SK-N-SH (cell line): ENCODE measurements at regions not wholly inside any gene's neighbourhood (a gene's known extent, or its start where the extent isn't known, plus 50 kb on each side); places are given as distances from the start of the nearest gene placed in this dataset.

ENCODE experiments used
- CTCF ChIA-PET: fragments of 300-600, 350-600 bp; formaldehyde crosslinking; extraction: SDS; loops from one replicate; lab custom pipeline; 2021; lab: Yijun Ruan, JAX
- POLR2A ChIA-PET: fragments of 350-600 bp; sonication (Branson Sonifier 250); formaldehyde crosslinking; extraction: SDS; loops from one replicate; lab custom pipeline; 2020; ENCODE audit warnings: antibody characterized with exemption, inconsistent platforms; lab: Yijun Ruan, JAX
- DNase-seq: peaks from one replicate; pipeline ENCODE4 v3.0.0; 2012
- H2AFZ ChIP-seq: fragments of 200-600 bp; sonication (generic); 2 replicates; pipeline ENCODE4 v1.8.1; 2016; ENCODE audit warnings: antibody characterized with exemption, mild to moderate bottlenecking, low read depth
- H3F3A ChIP-seq: fragments of 200-600 bp; sonication (generic); replicated peaks from 2 replicates; pipeline ENCODE3; 2016; ENCODE audit warnings: antibody characterized with exemption, mild to moderate bottlenecking; ENCODE audit not compliant: insufficient read depth
- H3K27ac ChIP-seq, 2 experiments: fragments of 200-500 bp in 1 of 2; fragments of 200-600 bp in 1 of 2; sonication (Bioruptor generic) in 1 of 2; sonication (generic), shearing (Covaris generic) in 1 of 2; 2 replicates each; pipeline versions ENCODE4 v1.5.1 to v1.6.1; 2014 to 2016; ENCODE audit warnings: low read depth in 2 of 2, inconsistent platforms in 1 of 2, low read length in 1 of 2, mild to moderate bottlenecking in 1 of 2, mixed read lengths in 1 of 2
- H3K27me3 ChIP-seq: fragments of 200-600 bp; sonication (generic), shearing (Covaris generic); 2 replicates; pipeline ENCODE4 v1.6.1; 2016; ENCODE audit warnings: mixed run types; ENCODE audit not compliant: insufficient read depth
- H3K36me3 ChIP-seq, 2 experiments: fragments of 200-500 bp in 1 of 2; fragments of 200-600 bp in 1 of 2; sonication (Bioruptor generic) in 1 of 2; sonication (generic) in 1 of 2; replicated peaks in 1 of 2; 2 replicates each; pipeline versions ENCODE3 to v1.5.1; 2014 to 2016; ENCODE audit warnings: low read length in 1 of 2, mild to moderate bottlenecking in 1 of 2; ENCODE audit not compliant: insufficient read depth in 2 of 2, control insufficient read depth in 1 of 2
- H3K4me1 ChIP-seq, 2 experiments: fragments of 200-500 bp in 1 of 2; fragments of 200-600 bp in 1 of 2; sonication (Bioruptor generic) in 1 of 2; sonication (generic), shearing (Covaris generic) in 1 of 2; 2 replicates each; pipeline versions ENCODE4 v1.5.1 to v1.6.1; 2014 to 2016; ENCODE audit warnings: low read depth in 1 of 2, low read length in 1 of 2, mixed run types in 1 of 2; ENCODE audit not compliant: insufficient read depth in 2 of 2, control insufficient read depth in 1 of 2
- H3K4me2 ChIP-seq: fragments of 200-600 bp; sonication (generic), shearing (Covaris generic); 2 replicates; pipeline ENCODE4 v1.6.1; 2017; ENCODE audit warnings: mixed run types
- H3K4me3 ChIP-seq, 2 experiments: fragments of 200-500 bp in 1 of 2; fragments of 200-600 bp in 1 of 2; sonication (Bioruptor generic) in 1 of 2; sonication (generic), shearing (Covaris generic) in 1 of 2; 2 replicates each; pipeline versions ENCODE4 v1.5.1 to v1.8.1; 2014 to 2016; ENCODE audit warnings: low read depth in 2 of 2, inconsistent platforms in 1 of 2, low read length in 1 of 2, mild to moderate bottlenecking in 1 of 2, mixed read lengths in 1 of 2, moderate library complexity in 1 of 2
- H3K79me2 ChIP-seq: fragments of 200-600 bp; sonication (generic); 2 replicates; pipeline ENCODE4 v1.8.1; 2017; ENCODE audit warnings: mild to moderate bottlenecking; ENCODE audit not compliant: insufficient read depth
- H3K9ac ChIP-seq: fragments of 200-600 bp; sonication (generic); 2 replicates; pipeline ENCODE4 v1.6.1; 2017; ENCODE audit warnings: mixed run types
- H3K9me2 ChIP-seq: fragments of 200-600 bp; sonication (generic); 2 replicates; pipeline ENCODE4 v1.6.1; 2017; ENCODE audit warnings: mixed run types
- H3K9me3 ChIP-seq: fragments of 200-600 bp; sonication (generic); 2 replicates; pipeline ENCODE4 v1.6.1; 2017; ENCODE audit warnings: mixed run types, mild to moderate bottlenecking, moderate library complexity
- H4K20me1 ChIP-seq: fragments of 200-600 bp; sonication (generic); 2 replicates; pipeline ENCODE4 v1.6.1; 2017; ENCODE audit warnings: mild to moderate bottlenecking, mixed run types; ENCODE audit not compliant: insufficient read depth
- FOXJ3 ChIP-seq: sonication (generic); formaldehyde crosslinking; IDR thresholded peaks from 2 replicates; pipeline ENCODE4 v1.5.1; 2020; ENCODE audit warnings: mild to moderate bottlenecking, missing genetic modification reagents
- FOXM1 ChIP-seq: IDR thresholded peaks from 2 replicates; pipeline ENCODE4 v1.4.0; 2012; ENCODE audit warnings: low read depth, mild to moderate bottlenecking
- GATA2 ChIP-seq: sonication (generic); formaldehyde crosslinking; IDR thresholded peaks from 2 replicates; pipeline ENCODE4 v1.5.0; 2020; ENCODE audit warnings: mild to moderate bottlenecking, missing genetic modification reagents
- POLR2AphosphoS5 ChIP-seq: IDR thresholded peaks from 2 replicates; pipeline ENCODE4 v1.6.1; 2012; ENCODE audit warnings: low read depth, low read length
- RAD21 ChIP-seq: IDR thresholded peaks from 2 replicates; pipeline ENCODE4 v1.6.1; 2012; ENCODE audit warnings: mild to moderate bottlenecking, low read length
- SIN3A ChIP-seq: IDR thresholded peaks from 2 replicates; pipeline ENCODE4 v1.6.1; 2012; ENCODE audit warnings: low read depth, mild to moderate bottlenecking, low read length, moderate library complexity, borderline replicate concordance
- SMC3 ChIP-seq: IDR thresholded peaks from 2 replicates; pipeline ENCODE4 v1.6.1; 2012; ENCODE audit warnings: low read depth, low read length, improper control_type of control experiment
- TAF1 ChIP-seq: IDR thresholded peaks from 2 replicates; pipeline ENCODE4 v1.6.1; 2012; ENCODE audit warnings: low read depth, mild to moderate bottlenecking, low read length, moderate library complexity, borderline replicate concordance
- TCF12 ChIP-seq: IDR thresholded peaks from 2 replicates; pipeline ENCODE4 v1.4.0; 2012
- YY1 ChIP-seq: IDR thresholded peaks from 2 replicates; pipeline ENCODE4 v1.4.0; 2012; ENCODE audit warnings: low read depth, mild to moderate bottlenecking
- ZBTB33 ChIP-seq: IDR thresholded peaks from 2 replicates; pipeline ENCODE4 v1.4.0; 2012; ENCODE audit warnings: low read depth, borderline replicate concordance
- WGBS: methylation state at CpG from one replicate; pipeline ENCODE4 v1.1.6; 2017; ENCODE audit warnings: low lambda C conversion rate; 5-methylcytosine and 5-hydroxymethylcytosine counted together
- TF ChIP-seq, protein P1 (sequence below): IDR thresholded peaks from 2 replicates; pipeline ENCODE4 v1.4.0; 2012; ENCODE audit warnings: low read depth, borderline replicate concordance
- TF ChIP-seq, protein P2 (sequence below): IDR thresholded peaks from 2 replicates; pipeline ENCODE4 v1.6.1; 2012; ENCODE audit warnings: mild to moderate bottlenecking, low read depth, low read length, moderate library complexity

GRCh38 chr7:35411331-35411730 is 157.4 kb upstream of the TBX20 start:
- H3K9me3 ChIP-seq: no peaks in the 10 kb centered on the region
- no peaks in the 10 kb centered on the region for H3K9me2 ChIP-seq
- no peaks in the 10 kb centered on the region for H3K79me2 ChIP-seq
- no peak overlapping the region for H3K4me3 ChIP-seq
- no peak overlapping the region for H3K9ac ChIP-seq
- H3F3A ChIP-seq: no peaks in the 10 kb centered on the region
- no peak overlapping the region for H3K4me2 ChIP-seq
- peaks cover 8% of the 10 kb centered on the region; the same call in 1 of the 2 replicates for H3K27me3 ChIP-seq
- TF ChIP-seq TAF1: no peak
- TF ChIP-seq GATA2 (CRISPR knock-in tag): no peak
- no peak for TF ChIP-seq SIN3A
- no peak for TF ChIP-seq TCF12
- TF ChIP-seq, protein P1, sequence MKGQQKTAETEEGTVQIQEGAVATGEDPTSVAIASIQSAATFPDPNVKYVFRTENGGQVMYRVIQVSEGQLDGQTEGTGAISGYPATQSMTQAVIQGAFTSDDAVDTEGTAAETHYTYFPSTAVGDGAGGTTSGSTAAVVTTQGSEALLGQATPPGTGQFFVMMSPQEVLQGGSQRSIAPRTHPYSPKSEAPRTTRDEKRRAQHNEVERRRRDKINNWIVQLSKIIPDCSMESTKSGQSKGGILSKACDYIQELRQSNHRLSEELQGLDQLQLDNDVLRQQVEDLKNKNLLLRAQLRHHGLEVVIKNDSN: no peak
- TF ChIP-seq FOXM1: no peak
- TF ChIP-seq, protein P2, sequence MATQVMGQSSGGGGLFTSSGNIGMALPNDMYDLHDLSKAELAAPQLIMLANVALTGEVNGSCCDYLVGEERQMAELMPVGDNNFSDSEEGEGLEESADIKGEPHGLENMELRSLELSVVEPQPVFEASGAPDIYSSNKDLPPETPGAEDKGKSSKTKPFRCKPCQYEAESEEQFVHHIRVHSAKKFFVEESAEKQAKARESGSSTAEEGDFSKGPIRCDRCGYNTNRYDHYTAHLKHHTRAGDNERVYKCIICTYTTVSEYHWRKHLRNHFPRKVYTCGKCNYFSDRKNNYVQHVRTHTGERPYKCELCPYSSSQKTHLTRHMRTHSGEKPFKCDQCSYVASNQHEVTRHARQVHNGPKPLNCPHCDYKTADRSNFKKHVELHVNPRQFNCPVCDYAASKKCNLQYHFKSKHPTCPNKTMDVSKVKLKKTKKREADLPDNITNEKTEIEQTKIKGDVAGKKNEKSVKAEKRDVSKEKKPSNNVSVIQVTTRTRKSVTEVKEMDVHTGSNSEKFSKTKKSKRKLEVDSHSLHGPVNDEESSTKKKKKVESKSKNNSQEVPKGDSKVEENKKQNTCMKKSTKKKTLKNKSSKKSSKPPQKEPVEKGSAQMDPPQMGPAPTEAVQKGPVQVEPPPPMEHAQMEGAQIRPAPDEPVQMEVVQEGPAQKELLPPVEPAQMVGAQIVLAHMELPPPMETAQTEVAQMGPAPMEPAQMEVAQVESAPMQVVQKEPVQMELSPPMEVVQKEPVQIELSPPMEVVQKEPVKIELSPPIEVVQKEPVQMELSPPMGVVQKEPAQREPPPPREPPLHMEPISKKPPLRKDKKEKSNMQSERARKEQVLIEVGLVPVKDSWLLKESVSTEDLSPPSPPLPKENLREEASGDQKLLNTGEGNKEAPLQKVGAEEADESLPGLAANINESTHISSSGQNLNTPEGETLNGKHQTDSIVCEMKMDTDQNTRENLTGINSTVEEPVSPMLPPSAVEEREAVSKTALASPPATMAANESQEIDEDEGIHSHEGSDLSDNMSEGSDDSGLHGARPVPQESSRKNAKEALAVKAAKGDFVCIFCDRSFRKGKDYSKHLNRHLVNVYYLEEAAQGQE: no peak
- no peak for TF ChIP-seq YY1
- no peak for TF ChIP-seq ZBTB33
- no peak for TF ChIP-seq RAD21
- TF ChIP-seq SMC3: no peak
- no peak for TF ChIP-seq FOXJ3 (CRISPR knock-in tag)
- no peak for TF ChIP-seq POLR2AphosphoS5
- no peak for DNase-seq
- no peaks in the 10 kb centered on the region for H3K4me1 ChIP-seq
- 19% methylated on average over 3 of the region's 3 CpGs for WGBS
- H2AFZ ChIP-seq: no peak overlapping the region
- ChIA-PET POLR2A (no interaction called here), CTCF (interaction anchor here (1.0 to 4.0 kb wide), 2 partner anchors 14 to 100 kb away, joined by 3 to 16 read pairs; no protein-coding TSS in a partner anchor)
- H3K36me3 ChIP-seq: no peaks in the 10 kb centered on the region
- no peaks in the 10 kb centered on the region for H4K20me1 ChIP-seq
- no peak overlapping the region for H3K27ac ChIP-seq
